IMR-90 (cell line): ENCODE measurements at regions not wholly inside any gene's neighbourhood (a gene's known extent, or its start where the extent isn't known, plus 50 kb on each side); places are given as distances from the start of the nearest gene placed in this dataset.
A peak's percentile ranks its signal among the peaks of the same experiment; 100 is the strongest.

Experiments
- ATAC-seq: fragments of 200-7000 bp; cut with Tn5 transposase; 2 replicates; pipeline ENCODE4 v1.9.1; 2020; ENCODE audit warnings: low read depth, mild to moderate bottlenecking, moderate library complexity
- BruUV-seq: library from RNA; stranded (reverse); fragments of 400-500 nt; replicated peaks from 2 replicates; lab custom pipeline; 2021; lab: Mats Ljungman, UMichigan
- CTCF ChIA-PET: fragments of 300-600 bp; formaldehyde crosslinking; extraction: SDS; loops from one replicate; lab custom pipeline; 2021; ENCODE audit warnings: antibody characterized with exemption; lab: Yijun Ruan, JAX
- POLR2A ChIA-PET: fragments of 300-600 bp; sonication (Branson Sonifier 250); formaldehyde crosslinking; loops from one replicate; lab custom pipeline; 2022; ENCODE audit warnings: antibody characterized with exemption; ENCODE audit not compliant: unreplicated experiment; lab: Charles Lee
- DNase-seq: peaks from one replicate; pipeline ENCODE4 v3.0.0; 2013
- H2AFZ ChIP-seq: replicated peaks from 2 replicates; pipeline ENCODE3; 2013; ENCODE audit warnings: low read length, mild to moderate bottlenecking; ENCODE audit not compliant: poor library complexity
- H2AK5ac ChIP-seq: 2 replicates; pipeline ENCODE4 v1.6.1; 2013; ENCODE audit warnings: low read depth, low read length, inconsistent platforms
- H2AK9ac ChIP-seq: replicated peaks from 2 replicates; pipeline ENCODE3; 2013; ENCODE audit warnings: mild to moderate bottlenecking, low read depth, low read length, moderate library complexity; ENCODE audit not compliant: poor library complexity
- H2BK120ac ChIP-seq: 2 replicates; pipeline ENCODE4 v1.6.1; 2013; ENCODE audit warnings: low read depth, low read length, inconsistent platforms
- H2BK15ac ChIP-seq: 3 replicates; pipeline ENCODE4 v1.6.1; 2013; ENCODE audit warnings: low read depth, low read length, inconsistent platforms
- H2BK20ac ChIP-seq: 2 replicates; pipeline ENCODE4 v1.6.1; 2013; ENCODE audit warnings: low read depth, mild to moderate bottlenecking, inconsistent platforms, low read length, moderate library complexity
- H2BK5ac ChIP-seq: 2 replicates; pipeline ENCODE4 v1.6.1; 2013; ENCODE audit warnings: mild to moderate bottlenecking, low read depth, low read length, inconsistent platforms; ENCODE audit not compliant: poor library complexity, severe bottlenecking
- H3K14ac ChIP-seq: replicated peaks from 2 replicates; pipeline ENCODE4 v1.6.1; 2013; ENCODE audit warnings: low read depth, low read length, inconsistent platforms
- H3K18ac ChIP-seq: 2 replicates; pipeline ENCODE4 v1.6.1; 2013; ENCODE audit warnings: low read depth, low read length, control low read depth
- H3K23ac ChIP-seq: 2 replicates; pipeline ENCODE4 v1.6.1; 2013; ENCODE audit warnings: low read depth, low read length, inconsistent platforms
- H3K27ac ChIP-seq: 2 replicates; pipeline ENCODE4 v1.5.1; 2013; ENCODE audit warnings: mild to moderate bottlenecking, control low read depth, low read length; ENCODE audit not compliant: insufficient read depth
- H3K27me3 ChIP-seq: 2 replicates; pipeline ENCODE4 v1.6.1; 2013; ENCODE audit warnings: low read length; ENCODE audit not compliant: control insufficient read depth, insufficient read depth
- H3K36me3 ChIP-seq: 2 replicates; pipeline ENCODE4 v1.6.1; 2013; ENCODE audit warnings: low read length, mixed read lengths; ENCODE audit not compliant: control insufficient read depth, insufficient read depth
- H3K4ac ChIP-seq: 2 replicates; pipeline ENCODE4 v1.6.1; 2013; ENCODE audit warnings: low read depth, low read length, inconsistent platforms
- H3K4me1 ChIP-seq: 2 replicates; pipeline ENCODE4 v1.6.1; 2013; ENCODE audit warnings: low read length, mixed read lengths; ENCODE audit not compliant: control insufficient read depth, insufficient read depth
- H3K4me2 ChIP-seq: 2 replicates; pipeline ENCODE4 v1.6.1; 2013; ENCODE audit warnings: low read depth, mild to moderate bottlenecking, control low read depth, low read length, moderate library complexity
- H3K4me3 ChIP-seq: 2 replicates; pipeline ENCODE4 v1.5.1; 2013; ENCODE audit warnings: low read depth, mild to moderate bottlenecking, control low read depth, low read length, moderate library complexity; ENCODE audit not compliant: insufficient read depth
- H3K56ac ChIP-seq: 2 replicates; pipeline ENCODE4 v1.6.1; 2013; ENCODE audit warnings: low read length, inconsistent platforms; ENCODE audit not compliant: insufficient read depth; ENCODE audit errors: extremely low read depth
- H3K79me1 ChIP-seq, 2 experiments: 2 replicates each; pipeline ENCODE4 v1.6.1; 2013; ENCODE audit warnings: low read length in 2 of 2, inconsistent platforms in 1 of 2, low read depth in 1 of 2
- H3K9ac ChIP-seq: 2 replicates; pipeline ENCODE4 v1.6.1; 2013; ENCODE audit warnings: low read depth, low read length, control low read depth
- H3K9me1 ChIP-seq: 2 replicates; pipeline ENCODE4 v1.6.1; 2013; ENCODE audit warnings: low read length, inconsistent platforms; ENCODE audit not compliant: insufficient read depth
- H3K9me3 ChIP-seq: 2 replicates; pipeline ENCODE4 v1.6.1; 2013; ENCODE audit warnings: low read length; ENCODE audit not compliant: control insufficient read depth, insufficient read depth
- H4K20me1 ChIP-seq: 2 replicates; pipeline ENCODE4 v1.6.1; 2013; ENCODE audit warnings: low read length, inconsistent platforms; ENCODE audit not compliant: insufficient read depth
- H4K5ac ChIP-seq: 2 replicates; pipeline ENCODE4 v1.6.1; 2013; ENCODE audit warnings: mild to moderate bottlenecking, low read depth, low read length, control low read depth
- H4K8ac ChIP-seq, 2 experiments: 2 replicates each; pipeline ENCODE4 v1.6.1; 2013; ENCODE audit warnings: low read depth in 2 of 2, low read length in 2 of 2, control low read depth in 1 of 2, inconsistent platforms in 1 of 2
- H4K91ac ChIP-seq: 2 replicates; pipeline ENCODE4 v1.6.1; 2013; ENCODE audit warnings: low read depth, low read length, inconsistent platforms; ENCODE audit not compliant: insufficient read depth
- BHLHE40 ChIP-seq: fragments of 150-350 bp; IDR thresholded peaks from 2 replicates; pipeline ENCODE4 v1.6.1; 2016; ENCODE audit warnings: mild to moderate bottlenecking, low read depth, low read length
- CEBPB ChIP-seq: IDR thresholded peaks from 2 replicates; pipeline ENCODE4 v1.6.1; 2012; ENCODE audit warnings: low read depth, low read length, improper control_type of control experiment
- CHD1 ChIP-seq: IDR thresholded peaks from 2 replicates; pipeline ENCODE4 v1.6.1; 2012; ENCODE audit warnings: low read depth, low read length, improper control_type of control experiment
- FOS ChIP-seq: fragments of 150-350 bp; IDR thresholded peaks from 2 replicates; pipeline ENCODE4 v1.6.1; 2016; ENCODE audit warnings: low read depth, low read length
- MAFK ChIP-seq: IDR thresholded peaks from 2 replicates; pipeline ENCODE4 v1.6.1; 2012; ENCODE audit warnings: low read depth, low read length, improper control_type of control experiment
- MAZ ChIP-seq: IDR thresholded peaks from 2 replicates; pipeline ENCODE4 v1.6.1; 2012; ENCODE audit warnings: low read depth, mild to moderate bottlenecking, low read length, improper control_type of control experiment, moderate library complexity, borderline replicate concordance
- MXI1 ChIP-seq: IDR thresholded peaks from 2 replicates; pipeline ENCODE4 v1.6.1; 2012; ENCODE audit warnings: low read depth, mild to moderate bottlenecking, low read length, moderate library complexity, borderline replicate concordance
- NFE2L2 ChIP-seq: fragments of 150-350 bp; IDR thresholded peaks from 2 replicates; pipeline ENCODE4 v1.6.1; 2016; ENCODE audit warnings: low read depth, mild to moderate bottlenecking, low read length
- POLR2A ChIP-seq: IDR thresholded peaks from 2 replicates; pipeline ENCODE4 v1.6.1; 2012; ENCODE audit warnings: mild to moderate bottlenecking, low read depth, low read length
- RAD21 ChIP-seq: IDR thresholded peaks from 2 replicates; pipeline ENCODE4 v1.6.1; 2012; ENCODE audit warnings: low read length, improper control_type of control experiment
- RCOR1 ChIP-seq: IDR thresholded peaks from 2 replicates; pipeline ENCODE4 v1.6.1; 2012; ENCODE audit warnings: mild to moderate bottlenecking, low read length, improper control_type of control experiment; ENCODE audit not compliant: insufficient replicate concordance
- RFX5 ChIP-seq: IDR thresholded peaks from 2 replicates; pipeline ENCODE4 v1.8.0; 2012; ENCODE audit warnings: low read depth, mild to moderate bottlenecking, low read length, moderate library complexity
- SMC3 ChIP-seq: fragments of 150-350 bp; IDR thresholded peaks from 2 replicates; pipeline ENCODE4 v1.6.1; 2016; ENCODE audit warnings: low read depth, mild to moderate bottlenecking, antibody characterized with exemption, low read length, moderate library complexity
- WGBS, 2 experiments: methylation state at CpG; one replicate each; pipeline versions ENCODE4 v1.1.5 to v1.1.7; 2013; ENCODE audit warnings: missing lambda C conversion rate in 2 of 2; ENCODE audit not compliant: insufficient read length in 1 of 2; ENCODE audit errors: extremely low coverage in 2 of 2; 5-methylcytosine and 5-hydroxymethylcytosine counted together
- dilution Hi-C: fragments of 300-500 bp; cut with HindIII; formaldehyde crosslinking; loops from one replicate; pipeline ENCODE4 v1.14.3; 2018; ENCODE audit warnings: low sequenced_read_pairs; ENCODE audit not compliant: unreplicated experiment
- in situ Hi-C: fragments of 300-500 bp; cut with MboI; formaldehyde crosslinking; loops from 3 replicates; pipeline ENCODE4 v1.14.3; 2019; ENCODE audit warnings: low sequenced_read_pairs, inconsistent platforms, mixed read lengths
- intact Hi-C: fragments of 100-400 bp; cut with micrococcal nuclease; formaldehyde crosslinking; loops from 2 replicates; pipeline ENCODE4 v1.10.0; 2022
- TF ChIP-seq, protein P1 (sequence below): conservative IDR thresholded peaks from 2 replicates; pipeline ENCODE4 v1.5.1; 2012; ENCODE audit warnings: mild to moderate bottlenecking, low read depth, low read length, improper control_type of control experiment
- TF ChIP-seq, protein P2 (sequence below): fragments of 150-350 bp; IDR thresholded peaks from 2 replicates; pipeline ENCODE4 v1.6.1; 2017; ENCODE audit warnings: mild to moderate bottlenecking, antibody characterized with exemption, low read length, low read depth
- TF ChIP-seq, protein P3 (sequence below): fragments of 150-350 bp; IDR thresholded peaks from 2 replicates; pipeline ENCODE4 v1.6.1; 2016; ENCODE audit warnings: low read depth, mild to moderate bottlenecking, low read length, moderate library complexity, borderline replicate concordance

DNA sequence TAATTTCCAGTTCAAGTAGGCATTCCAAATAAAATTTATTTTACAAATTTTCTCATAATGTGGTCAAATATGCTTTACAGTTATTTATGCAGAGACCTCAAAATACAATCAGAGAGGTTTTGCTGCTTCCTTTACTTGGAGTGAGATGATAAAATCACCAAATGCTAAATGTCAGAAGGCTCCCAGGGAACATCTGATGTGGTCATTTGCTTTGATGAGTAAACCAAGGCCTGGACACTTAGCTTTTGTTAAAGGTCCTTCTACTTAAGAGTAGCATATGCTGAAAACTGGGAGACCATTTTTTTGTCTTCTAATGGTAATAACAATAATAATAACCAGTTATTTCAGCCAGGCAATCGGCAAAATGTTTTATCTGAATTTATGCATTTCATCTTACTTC lies 60.6 kb upstream of the AKR1E2 start:
- Histone ChIP-seq H2AK5ac (no peak overlapping the region; the same call in 1 of the 2 replicates), H3K4ac (peak overlapping the region; percentile 60; the same call in 1 of the 2 replicates), H3K9ac (no peak overlapping the region), H4K20me1 (no peaks in the 10 kb centered on the region), H3K18ac (peak overlapping the region; percentile 67; the same call in 1 of the 2 replicates), H3K9me3 (no peaks in the 10 kb centered on the region), H2AK9ac (no peak overlapping the region), H4K5ac (no peak overlapping the region), H3K27ac (no peak overlapping the region), H2BK120ac (peak overlapping the region; percentile 91), H2BK5ac (peak overlapping the region; percentile 75), H3K56ac (peak overlapping the region; percentile 4; the same call in 1 of the 2 replicates), H3K9me1 (peaks cover 4% of the 10 kb centered on the region), H3K4me1 (peaks cover 20% of the 10 kb centered on the region), H3K23ac (peak overlapping the region; percentile 68; the same call in 1 of the 2 replicates), H2BK20ac (peak overlapping the region; percentile 93), H3K14ac (peak overlapping the region; percentile 68), H2AFZ (no peak overlapping the region), H2BK15ac (peak overlapping the region; percentile 3; the same call in 1 of the 3 replicates), H4K91ac (no peak overlapping the region; the same call in 1 of the 2 replicates), H3K4me2 (no peak overlapping the region; the same call in 1 of the 2 replicates), H3K36me3 (no peaks in the 10 kb centered on the region), H3K27me3 (no peaks in the 10 kb centered on the region), H4K8ac (peak overlapping the region in 1 of 2 experiments; percentile 61; a peak in 1 of 4 replicates), H3K79me1 (peaks cover 32 to 62% of the 10 kb centered on the region in 2 experiments), H3K4me3 (no peak overlapping the region)
- DNase-seq (peak; percentile 56), ATAC-seq (no peak)
- in situ Hi-C loops (loop anchor here (10.0 to 25.0 kb wide), 4 partner anchors 503 to 1571 kb away; no protein-coding TSS in a partner anchor), intact Hi-C loops (loop anchor here (5.0 to 10.0 kb wide), 2 partner anchors 523 to 1141 kb away; no protein-coding TSS in a partner anchor), dilution Hi-C loops (no loop called here)
- no CpG with 5 or more reads among the region's 1 CpG for WGBS, 2 experiments
- CTCF ChIA-PET: interaction anchor here (0.6 to 3.0 kb wide), 4 partner anchors 16 to 1568 kb away, joined by 4 to 15 read pairs (median 4); no protein-coding TSS in a partner anchor
- POLR2A ChIA-PET: no interaction called here
- no TSS peak for BruUV-seq
- TF ChIP-seq, protein P1, sequence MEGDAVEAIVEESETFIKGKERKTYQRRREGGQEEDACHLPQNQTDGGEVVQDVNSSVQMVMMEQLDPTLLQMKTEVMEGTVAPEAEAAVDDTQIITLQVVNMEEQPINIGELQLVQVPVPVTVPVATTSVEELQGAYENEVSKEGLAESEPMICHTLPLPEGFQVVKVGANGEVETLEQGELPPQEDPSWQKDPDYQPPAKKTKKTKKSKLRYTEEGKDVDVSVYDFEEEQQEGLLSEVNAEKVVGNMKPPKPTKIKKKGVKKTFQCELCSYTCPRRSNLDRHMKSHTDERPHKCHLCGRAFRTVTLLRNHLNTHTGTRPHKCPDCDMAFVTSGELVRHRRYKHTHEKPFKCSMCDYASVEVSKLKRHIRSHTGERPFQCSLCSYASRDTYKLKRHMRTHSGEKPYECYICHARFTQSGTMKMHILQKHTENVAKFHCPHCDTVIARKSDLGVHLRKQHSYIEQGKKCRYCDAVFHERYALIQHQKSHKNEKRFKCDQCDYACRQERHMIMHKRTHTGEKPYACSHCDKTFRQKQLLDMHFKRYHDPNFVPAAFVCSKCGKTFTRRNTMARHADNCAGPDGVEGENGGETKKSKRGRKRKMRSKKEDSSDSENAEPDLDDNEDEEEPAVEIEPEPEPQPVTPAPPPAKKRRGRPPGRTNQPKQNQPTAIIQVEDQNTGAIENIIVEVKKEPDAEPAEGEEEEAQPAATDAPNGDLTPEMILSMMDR: no peak
- TF ChIP-seq, protein P2, sequence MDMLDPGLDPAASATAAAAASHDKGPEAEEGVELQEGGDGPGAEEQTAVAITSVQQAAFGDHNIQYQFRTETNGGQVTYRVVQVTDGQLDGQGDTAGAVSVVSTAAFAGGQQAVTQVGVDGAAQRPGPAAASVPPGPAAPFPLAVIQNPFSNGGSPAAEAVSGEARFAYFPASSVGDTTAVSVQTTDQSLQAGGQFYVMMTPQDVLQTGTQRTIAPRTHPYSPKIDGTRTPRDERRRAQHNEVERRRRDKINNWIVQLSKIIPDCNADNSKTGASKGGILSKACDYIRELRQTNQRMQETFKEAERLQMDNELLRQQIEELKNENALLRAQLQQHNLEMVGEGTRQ: no peak
- no peak for TF ChIP-seq BHLHE40
- TF ChIP-seq FOS: no peak
- no peak for TF ChIP-seq MXI1
- TF ChIP-seq, protein P3, sequence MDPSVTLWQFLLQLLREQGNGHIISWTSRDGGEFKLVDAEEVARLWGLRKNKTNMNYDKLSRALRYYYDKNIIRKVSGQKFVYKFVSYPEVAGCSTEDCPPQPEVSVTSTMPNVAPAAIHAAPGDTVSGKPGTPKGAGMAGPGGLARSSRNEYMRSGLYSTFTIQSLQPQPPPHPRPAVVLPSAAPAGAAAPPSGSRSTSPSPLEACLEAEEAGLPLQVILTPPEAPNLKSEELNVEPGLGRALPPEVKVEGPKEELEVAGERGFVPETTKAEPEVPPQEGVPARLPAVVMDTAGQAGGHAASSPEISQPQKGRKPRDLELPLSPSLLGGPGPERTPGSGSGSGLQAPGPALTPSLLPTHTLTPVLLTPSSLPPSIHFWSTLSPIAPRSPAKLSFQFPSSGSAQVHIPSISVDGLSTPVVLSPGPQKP: no peak
- TF ChIP-seq RAD21: no peak
- TF ChIP-seq RCOR1: no peak
- TF ChIP-seq CEBPB: no peak
- TF ChIP-seq MAFK: no peak
- TF ChIP-seq RFX5: no peak
- TF ChIP-seq CHD1: no peak
- TF ChIP-seq MAZ: no peak
- no peak for TF ChIP-seq SMC3
- TF ChIP-seq NFE2L2: no peak
- no peak for TF ChIP-seq POLR2A
